Stimulated activated naive B cell treated with anti-CD40 and anti-IgM and Interleukin-4, amounts not matched to agents 10 μg/mL and 1 μg/mL and 100 μg/mL, for 72 hours (primary cell): ENCODE measurements at regions not wholly inside any gene's neighbourhood (a gene's known extent, or its start where the extent isn't known, plus 50 kb on each side); places are given as distances from the start of the nearest gene placed in this dataset.

Experiments used
- ATAC-seq, 2 donors: fragments of 150-1000 bp; cut with Tn5 transposase; replicated peaks; 2 replicates each; pipeline ENCODE4 v1.10.0; 2021; ENCODE audit warnings: moderate library complexity in 1 of 2
- DNase-seq: peaks from one replicate; pipeline ENCODE4 v3.0.0; 2021
- H3K27ac Mint-ChIP-seq: one replicate; pipeline ENCODE4 v1.8.0; 2022; ENCODE audit warnings: mild to moderate bottlenecking, mixed read lengths
- H3K27me3 Mint-ChIP-seq, 2 donors: one replicate each; pipeline ENCODE4 v1.8.0; 2022; ENCODE audit warnings: mixed read lengths in 2 of 2
- H3K36me3 Mint-ChIP-seq, 2 donors: one replicate each; pipeline ENCODE4 v1.8.0; 2022; ENCODE audit warnings: mixed read lengths in 2 of 2, mild to moderate bottlenecking in 1 of 2
- H3K4me1 Mint-ChIP-seq, 2 donors: one replicate each; pipeline ENCODE4 v1.8.0; 2022; ENCODE audit warnings: mixed read lengths in 2 of 2, mild to moderate bottlenecking in 1 of 2
- H3K4me3 Mint-ChIP-seq, 2 donors: one replicate each; pipeline ENCODE4 v1.8.0; 2022; ENCODE audit warnings: mild to moderate bottlenecking in 2 of 2, mixed read lengths in 2 of 2, moderate library complexity in 1 of 2
- H3K9me3 Mint-ChIP-seq, 2 donors: one replicate each; pipeline ENCODE4 v1.8.0; 2022; ENCODE audit warnings: mixed read lengths in 2 of 2, mild to moderate bottlenecking in 1 of 2

GRCh38 chr20:58026361-58026760 is 202.1 kb downstream of the ANKRD60 start:
- no peak overlapping the region for H3K27ac Mint-ChIP-seq
- H3K4me1 Mint-ChIP-seq, result no peaks in the 10 kb centered on the region
- H3K27me3 Mint-ChIP-seq, result peaks cover 28 to 30% of the 10 kb centered on the region in 2 donors

GRCh38 chr20:58025233-58025632 is 203.2 kb downstream of the ANKRD60 start:
- H3K4me3 Mint-ChIP-seq, result no peak overlapping the region
- DNase-seq, result no peak
- no peaks in the 10 kb centered on the region for H3K36me3 Mint-ChIP-seq
- no peak for ATAC-seq
- H3K4me1 Mint-ChIP-seq, result peaks cover 0 to 5% of the 10 kb centered on the region in 2 donors
- no peak overlapping the region for H3K27ac Mint-ChIP-seq
- H3K27me3 Mint-ChIP-seq, result peaks cover 27 to 29% of the 10 kb centered on the region in 2 donors
- no peaks in the 10 kb centered on the region for H3K9me3 Mint-ChIP-seq

More at GRCh38 chr20:58026361-58026760, 202.1 kb downstream of the ANKRD60 start:
- Mint-ChIP-seq H3K9me3 (no peaks in the 10 kb centered on the region), H3K36me3 (no peaks in the 10 kb centered on the region), H3K4me3 (no peak overlapping the region)
- no peak for DNase-seq
- no peak for ATAC-seq

GRCh38 chr20:58024241-58024721 is 204.2 kb downstream of the ANKRD60 start:
- Mint-ChIP-seq H3K36me3 (no peaks in the 10 kb centered on the region), H3K4me1 (peaks cover 0 to 5% of the 10 kb centered on the region in 2 donors), H3K27ac (no peak overlapping the region), H3K4me3 (no peak overlapping the region), H3K27me3 (peaks cover 21 to 28% of the 10 kb centered on the region in 2 donors), H3K9me3 (no peaks in the 10 kb centered on the region)
- DNase-seq, result no peak
- ATAC-seq, result no peak

- no peak overlapping the region for H3K27ac Mint-ChIP-seq
Measured at GRCh38 chr20:58023781-58024180, 204.7 kb downstream of the ANKRD60 start.

GRCh38 chr20:58023346-58023745 is 205.1 kb downstream of the ANKRD60 start:
- H3K27me3 Mint-ChIP-seq, result peaks cover 13 to 23% of the 10 kb centered on the region in 2 donors
- no peaks in the 10 kb centered on the region for H3K9me3 Mint-ChIP-seq
- no peak for DNase-seq
- H3K36me3 Mint-ChIP-seq, result no peaks in the 10 kb centered on the region
- no peak overlapping the region for H3K4me3 Mint-ChIP-seq
- no peak for ATAC-seq
- H3K4me1 Mint-ChIP-seq, result peaks cover 0 to 5% of the 10 kb centered on the region in 2 donors
- H3K27ac Mint-ChIP-seq, result no peak overlapping the region

More at GRCh38 chr20:58023781-58024180, 204.7 kb downstream of the ANKRD60 start:
- H3K9me3 Mint-ChIP-seq, result no peaks in the 10 kb centered on the region
- no peak for DNase-seq
- H3K4me3 Mint-ChIP-seq, result no peak overlapping the region
- H3K4me1 Mint-ChIP-seq, result peaks cover 0 to 5% of the 10 kb centered on the region in 2 donors
- ATAC-seq, result no peak
- peaks cover 17 to 27% of the 10 kb centered on the region in 2 donors for H3K27me3 Mint-ChIP-seq
- H3K36me3 Mint-ChIP-seq, result no peaks in the 10 kb centered on the region

GRCh38 chr20:58022711-58023110 is 205.7 kb downstream of the ANKRD60 start:
- DNase-seq, result no peak
- Mint-ChIP-seq H3K27me3 (peaks cover 8 to 21% of the 10 kb centered on the region in 2 donors), H3K4me3 (no peak overlapping the region), H3K4me1 (peaks cover 0 to 5% of the 10 kb centered on the region in 2 donors), H3K27ac (no peak overlapping the region), H3K9me3 (no peaks in the 10 kb centered on the region), H3K36me3 (no peaks in the 10 kb centered on the region)
- ATAC-seq, result no peak

- Mint-ChIP-seq H3K4me3 (no peak overlapping the region), H3K27ac (no peak overlapping the region), H3K9me3 (no peaks in the 10 kb centered on the region), H3K36me3 (no peaks in the 10 kb centered on the region), H3K4me1 (peaks cover 0 to 5% of the 10 kb centered on the region in 2 donors), H3K27me3 (peaks cover 8 to 17% of the 10 kb centered on the region in 2 donors)
- DNase-seq (no peak), ATAC-seq (no peak)
Measured at GRCh38 chr20:58021481-58021880, 207.0 kb downstream of the ANKRD60 start.

- Mint-ChIP-seq H3K4me3 (no peak overlapping the region), H3K4me1 (peaks cover 0 to 5% of the 10 kb centered on the region in 2 donors), H3K36me3 (no peaks in the 10 kb centered on the region), H3K27ac (peak overlapping the region; percentile 6), H3K27me3 (peaks cover 8 to 17% of the 10 kb centered on the region in 2 donors), H3K9me3 (no peaks in the 10 kb centered on the region)
- DNase-seq, result no peak
- no peak for ATAC-seq
Measured at GRCh38 chr20:58020656-58021454, 207.6 kb downstream of the ANKRD60 start.

- peaks cover 0 to 5% of the 10 kb centered on the region in 2 donors for H3K4me1 Mint-ChIP-seq
- DNase-seq, result no peak
- no peaks in the 10 kb centered on the region for H3K9me3 Mint-ChIP-seq
- no peaks in the 10 kb centered on the region for H3K36me3 Mint-ChIP-seq
- H3K4me3 Mint-ChIP-seq, result no peak overlapping the region
- no peak overlapping the region for H3K27ac Mint-ChIP-seq
- peaks cover 8 to 17% of the 10 kb centered on the region in 2 donors for H3K27me3 Mint-ChIP-seq
- ATAC-seq, result no peak
Measured at GRCh38 chr20:58019850-58020625, 208.4 kb downstream of the ANKRD60 start.

GRCh38 chr20:58019027-58019849 is 209.2 kb downstream of the ANKRD60 start:
- H3K36me3 Mint-ChIP-seq, result no peaks in the 10 kb centered on the region
- no peak for DNase-seq

GRCh38 chr20:58018590-58018989 is 209.9 kb downstream of the ANKRD60 start:
- H3K27me3 Mint-ChIP-seq, result peaks cover 0 to 10% of the 10 kb centered on the region in 2 donors
- no peaks in the 10 kb centered on the region for H3K9me3 Mint-ChIP-seq
- no peak overlapping the region for H3K4me3 Mint-ChIP-seq
- H3K36me3 Mint-ChIP-seq, result no peaks in the 10 kb centered on the region
- H3K27ac Mint-ChIP-seq, result no peak overlapping the region
- no peak for DNase-seq
- no peak for ATAC-seq
- H3K4me1 Mint-ChIP-seq, result peaks cover 6 to 8% of the 10 kb centered on the region in 2 donors

More at GRCh38 chr20:58019027-58019849, 209.2 kb downstream of the ANKRD60 start:
- Mint-ChIP-seq H3K4me3 (no peak overlapping the region), H3K9me3 (no peaks in the 10 kb centered on the region), H3K4me1 (peaks cover 3 to 7% of the 10 kb centered on the region in 2 donors), H3K27ac (no peak overlapping the region), H3K27me3 (peaks cover under 1 to 10% of the 10 kb centered on the region in 2 donors)
- ATAC-seq, result no peak

GRCh38 chr20:58017970-58018530 is 210.4 kb downstream of the ANKRD60 start:
- Mint-ChIP-seq H3K4me3 (no peak overlapping the region), H3K27me3 (peaks cover 0 to 12% of the 10 kb centered on the region in 2 donors), H3K36me3 (no peaks in the 10 kb centered on the region), H3K4me1 (peaks cover 6 to 8% of the 10 kb centered on the region in 2 donors), H3K27ac (no peak overlapping the region), H3K9me3 (no peaks in the 10 kb centered on the region)
- DNase-seq (no peak), ATAC-seq (no peak)

GRCh38 chr20:58017231-58017969 is 211.1 kb downstream of the ANKRD60 start:
- DNase-seq, result no peak
- peaks cover 0 to 16% of the 10 kb centered on the region in 2 donors for H3K27me3 Mint-ChIP-seq

More at GRCh38 chr20:58017231-58017969, 211.1 kb downstream of the ANKRD60 start:
- Mint-ChIP-seq H3K9me3 (no peaks in the 10 kb centered on the region), H3K36me3 (no peaks in the 10 kb centered on the region), H3K4me3 (no peak overlapping the region), H3K27ac (no peak overlapping the region), H3K4me1 (peaks cover 6 to 8% of the 10 kb centered on the region in 2 donors)
- no peak for ATAC-seq
